GM12864 (cell line): ENCODE measurements at regions not wholly inside any gene's neighbourhood (a gene's known extent, or its start where the extent isn't known, plus 50 kb on each side); places are given as distances from the start of the nearest gene placed in this dataset.
"Not testable (repeated sequence)": the region's sequence is repeated elsewhere in the genome, so short reads cannot be mapped to it uniquely, and the experiment has no call there.

ENCODE experiments used
- DNase-seq: peaks from one replicate; pipeline ENCODE4 v3.0.0-alpha.2; 2011; ENCODE audit warnings: low read depth
- H3K4me3 ChIP-seq: 2 replicates; pipeline ENCODE4 v1.5.1; 2011; ENCODE audit warnings: mild to moderate bottlenecking, low read depth, low read length, control low read depth
- TF ChIP-seq, protein P1 (sequence below): IDR thresholded peaks from 2 replicates; pipeline ENCODE4 v1.5.1; 2011; ENCODE audit warnings: low read depth, mild to moderate bottlenecking, moderate library complexity, low read length, control low read depth, inconsistent platforms; ENCODE audit errors: missing control alignments

DNA sequence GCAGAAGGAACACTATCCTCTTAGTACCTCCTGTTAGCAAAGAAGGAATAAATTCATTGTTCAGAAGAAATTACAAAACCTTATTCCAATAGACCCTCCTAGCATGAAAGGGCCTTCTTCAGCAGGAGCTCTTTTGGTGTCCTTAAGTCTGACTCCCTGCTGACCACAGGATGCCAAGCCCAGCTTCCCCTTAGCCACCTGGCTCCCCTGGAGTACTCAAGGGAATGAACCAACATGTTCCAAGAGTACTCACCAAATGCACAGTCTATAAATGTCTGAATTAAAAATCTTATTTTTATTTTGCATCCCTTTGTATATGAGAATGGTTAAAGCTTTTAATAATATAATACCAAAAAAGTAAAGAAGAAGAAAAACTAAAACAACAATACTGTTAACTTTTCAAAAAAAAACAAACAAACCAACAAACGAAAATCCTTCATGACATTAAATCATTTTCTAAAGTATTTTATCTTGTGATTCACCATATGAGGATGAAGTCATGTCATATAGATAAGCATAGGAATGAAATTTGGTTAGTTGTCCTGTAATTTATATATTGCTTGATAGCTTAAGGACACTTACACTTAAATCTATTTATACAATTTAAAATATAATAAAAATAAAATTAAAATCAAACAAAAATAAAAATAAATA is 1355.1 kb downstream of the HACE1 start:
- H3K4me3 ChIP-seq, result no peak overlapping the region
- TF ChIP-seq, protein P1, sequence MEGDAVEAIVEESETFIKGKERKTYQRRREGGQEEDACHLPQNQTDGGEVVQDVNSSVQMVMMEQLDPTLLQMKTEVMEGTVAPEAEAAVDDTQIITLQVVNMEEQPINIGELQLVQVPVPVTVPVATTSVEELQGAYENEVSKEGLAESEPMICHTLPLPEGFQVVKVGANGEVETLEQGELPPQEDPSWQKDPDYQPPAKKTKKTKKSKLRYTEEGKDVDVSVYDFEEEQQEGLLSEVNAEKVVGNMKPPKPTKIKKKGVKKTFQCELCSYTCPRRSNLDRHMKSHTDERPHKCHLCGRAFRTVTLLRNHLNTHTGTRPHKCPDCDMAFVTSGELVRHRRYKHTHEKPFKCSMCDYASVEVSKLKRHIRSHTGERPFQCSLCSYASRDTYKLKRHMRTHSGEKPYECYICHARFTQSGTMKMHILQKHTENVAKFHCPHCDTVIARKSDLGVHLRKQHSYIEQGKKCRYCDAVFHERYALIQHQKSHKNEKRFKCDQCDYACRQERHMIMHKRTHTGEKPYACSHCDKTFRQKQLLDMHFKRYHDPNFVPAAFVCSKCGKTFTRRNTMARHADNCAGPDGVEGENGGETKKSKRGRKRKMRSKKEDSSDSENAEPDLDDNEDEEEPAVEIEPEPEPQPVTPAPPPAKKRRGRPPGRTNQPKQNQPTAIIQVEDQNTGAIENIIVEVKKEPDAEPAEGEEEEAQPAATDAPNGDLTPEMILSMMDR, result no peak
- no peak for DNase-seq

DNA sequence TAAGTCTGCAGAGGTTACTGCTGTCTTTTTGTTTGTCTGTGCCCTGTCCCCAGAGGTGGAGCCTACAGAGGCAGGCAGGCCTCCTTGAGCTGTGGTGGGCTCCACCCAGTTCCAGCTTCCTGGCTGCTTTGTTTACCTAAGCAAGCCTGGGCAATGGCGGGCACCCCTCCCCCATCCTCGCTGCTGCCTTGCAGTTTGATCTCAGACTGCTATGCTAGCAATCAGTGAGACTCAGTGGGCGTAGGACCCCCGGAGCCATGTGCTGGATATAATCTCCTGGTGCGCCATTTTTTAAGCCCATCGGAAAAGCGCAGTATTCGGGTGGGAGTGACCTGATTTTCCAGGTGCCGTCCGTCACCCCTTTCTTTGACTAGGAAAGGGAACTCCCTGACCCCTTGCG is 1363.1 kb downstream of the HACE1 start:
- not testable (repeated sequence) for DNase-seq, H3K4me3 ChIP-seq

DNA sequence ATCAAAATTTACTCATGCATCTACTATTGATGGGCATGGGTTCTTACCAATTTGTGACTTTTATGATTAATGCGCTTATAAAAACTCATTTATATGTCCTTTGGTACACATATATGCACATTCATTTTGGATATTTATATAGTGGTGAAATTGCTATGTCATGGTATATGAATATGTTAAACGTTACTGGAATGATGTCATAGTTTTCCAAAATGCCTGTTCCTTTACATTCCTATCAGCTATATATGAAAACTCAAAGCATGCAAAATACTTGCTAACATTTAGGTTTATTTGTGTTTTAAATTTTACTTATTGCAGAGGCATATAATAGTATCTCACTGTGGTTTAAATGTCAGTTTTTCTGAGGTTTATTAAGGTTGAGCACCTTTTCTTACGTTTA is 1403.1 kb downstream of the HACE1 start:
- TF ChIP-seq, protein P1, result no peak
- no peak overlapping the region for H3K4me3 ChIP-seq
- no peak for DNase-seq

DNA sequence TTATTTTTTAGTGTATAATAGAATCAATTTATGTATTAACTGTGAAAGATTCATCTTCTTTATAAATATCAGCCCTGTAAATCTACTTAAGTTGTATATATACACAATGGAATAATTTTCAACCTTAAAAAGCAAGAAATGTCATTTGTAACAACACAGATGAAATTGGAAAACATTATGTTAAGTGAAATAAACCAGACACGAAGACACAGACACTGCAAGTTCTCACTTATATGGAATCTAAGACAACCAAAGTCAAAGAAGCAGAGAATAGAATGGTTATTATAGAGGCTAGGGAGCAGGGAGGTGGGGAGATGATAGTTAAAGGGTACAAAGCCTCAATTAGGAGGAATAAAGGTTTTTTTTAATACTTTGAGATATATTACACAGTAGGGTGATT is 1404.4 kb downstream of the HACE1 start:
- H3K4me3 ChIP-seq, result no peak overlapping the region
- TF ChIP-seq, protein P1, result no peak
- DNase-seq, result no peak

DNA sequence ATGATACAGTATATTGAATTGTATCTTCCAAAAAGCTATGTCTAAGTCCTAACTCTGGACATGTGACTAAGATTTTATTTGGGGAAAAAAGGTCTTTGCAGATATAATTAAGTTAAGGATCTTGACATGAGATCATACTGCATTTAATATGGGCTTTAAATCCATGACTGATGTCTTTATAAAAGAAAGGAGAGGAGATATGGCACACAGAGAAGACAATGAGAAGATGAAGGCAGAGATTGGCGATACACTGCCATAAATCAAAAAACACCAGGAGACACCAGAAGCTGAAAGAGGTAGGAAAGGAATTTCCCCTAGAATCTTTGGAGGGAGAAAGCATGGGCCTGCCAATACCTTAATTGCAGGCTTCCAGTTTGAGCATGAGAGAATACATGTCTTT is 1450.2 kb downstream of the HACE1 start:
- TF ChIP-seq, protein P1, result no peak
- no peak for DNase-seq
- no peak overlapping the region for H3K4me3 ChIP-seq

DNA sequence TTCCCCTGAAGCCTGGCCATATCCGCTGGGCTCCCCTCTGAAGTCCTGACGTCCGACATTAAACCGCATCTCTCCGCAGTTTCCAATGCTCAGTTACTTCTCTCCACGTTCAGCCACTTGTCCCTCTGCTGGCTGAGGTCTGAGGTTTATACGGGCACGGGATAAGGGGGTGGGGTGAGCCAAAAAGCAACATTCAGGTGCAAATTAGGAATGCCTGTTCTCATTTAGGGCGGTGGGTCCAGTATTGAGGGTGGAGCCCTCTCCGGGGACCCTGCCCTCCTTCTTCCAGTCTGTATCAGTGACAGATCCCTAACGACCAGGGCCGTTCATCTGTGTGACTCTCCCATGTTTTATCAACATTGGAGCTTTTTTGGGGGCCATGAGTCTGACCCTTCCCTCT is 1454.4 kb downstream of the HACE1 start:
- TF ChIP-seq, protein P1, result no peak
- no peak for DNase-seq
- H3K4me3 ChIP-seq, result no peak overlapping the region

DNA sequence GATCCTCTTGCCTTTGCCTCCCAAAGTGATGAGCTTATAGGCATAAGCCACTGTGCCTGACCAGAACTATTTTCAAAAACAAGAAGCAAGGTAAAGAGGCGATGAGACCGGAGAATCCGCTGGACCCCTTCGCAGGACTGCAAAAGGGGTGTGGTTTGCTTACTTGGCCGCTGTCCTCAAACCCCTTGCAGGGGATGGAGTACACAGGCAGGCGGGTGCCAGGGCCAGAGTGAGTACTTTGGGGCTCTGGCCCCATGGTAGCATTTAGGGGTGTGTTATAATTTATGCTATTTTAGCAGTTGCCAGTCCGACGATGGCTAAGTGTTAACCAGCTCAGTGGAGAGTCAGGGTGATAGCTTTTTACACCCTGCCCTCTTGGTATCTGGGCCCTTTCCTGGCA is 1454.9 kb downstream of the HACE1 start:
- no peak overlapping the region for H3K4me3 ChIP-seq
- TF ChIP-seq, protein P1, result no peak
- DNase-seq, result no peak
